Panc1 (cell line): ENCODE measurements at regions not wholly inside any gene's neighbourhood (a gene's known extent, or its start where the extent isn't known, plus 50 kb on each side); places are given as distances from the start of the nearest gene placed in this dataset.

Source experiments
- POLR2AphosphoS5 ChIP-seq: IDR thresholded peaks from 2 replicates; pipeline ENCODE4 v1.6.1; 2012; ENCODE audit warnings: mild to moderate bottlenecking, low read depth, low read length, moderate library complexity
- SIN3A ChIP-seq: IDR thresholded peaks from 2 replicates; pipeline ENCODE4 v1.6.1; 2012; ENCODE audit warnings: low read depth, mild to moderate bottlenecking, low read length, moderate library complexity, borderline replicate concordance; ENCODE audit not compliant: insufficient read depth
- TF ChIP-seq, protein P1 (sequence below), 2 experiments: IDR thresholded peaks; 2 replicates each; pipeline ENCODE4 v1.6.1; 2011 to 2012; ENCODE audit warnings: low read depth in 2 of 2, control low read depth in 1 of 2, low read length in 1 of 2, mild to moderate bottlenecking in 1 of 2, moderate library complexity in 1 of 2; ENCODE audit not compliant: insufficient read depth in 1 of 2

DNA sequence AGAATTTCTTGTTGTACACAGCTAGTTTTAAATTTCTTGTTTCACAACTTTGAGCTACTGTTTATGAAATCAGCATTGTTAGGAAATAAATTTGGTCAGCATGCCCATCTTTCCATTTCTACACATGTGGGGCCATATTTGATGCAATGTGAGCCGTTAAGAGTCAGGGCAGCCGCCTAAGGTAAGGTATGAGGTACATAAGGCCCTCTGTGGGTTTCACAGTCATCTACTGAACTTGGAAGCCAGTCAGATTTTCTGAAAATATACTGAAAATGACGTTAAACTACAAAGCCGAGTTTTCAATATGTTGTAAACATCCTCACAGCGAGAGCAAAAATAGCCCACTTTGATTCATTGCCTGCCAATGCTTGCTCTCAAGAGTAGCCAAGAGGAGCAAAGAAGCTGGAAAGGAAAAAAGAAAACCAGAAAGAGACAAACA, 94.7 kb upstream of the PDZRN3 start:
- TF ChIP-seq, protein P1, sequence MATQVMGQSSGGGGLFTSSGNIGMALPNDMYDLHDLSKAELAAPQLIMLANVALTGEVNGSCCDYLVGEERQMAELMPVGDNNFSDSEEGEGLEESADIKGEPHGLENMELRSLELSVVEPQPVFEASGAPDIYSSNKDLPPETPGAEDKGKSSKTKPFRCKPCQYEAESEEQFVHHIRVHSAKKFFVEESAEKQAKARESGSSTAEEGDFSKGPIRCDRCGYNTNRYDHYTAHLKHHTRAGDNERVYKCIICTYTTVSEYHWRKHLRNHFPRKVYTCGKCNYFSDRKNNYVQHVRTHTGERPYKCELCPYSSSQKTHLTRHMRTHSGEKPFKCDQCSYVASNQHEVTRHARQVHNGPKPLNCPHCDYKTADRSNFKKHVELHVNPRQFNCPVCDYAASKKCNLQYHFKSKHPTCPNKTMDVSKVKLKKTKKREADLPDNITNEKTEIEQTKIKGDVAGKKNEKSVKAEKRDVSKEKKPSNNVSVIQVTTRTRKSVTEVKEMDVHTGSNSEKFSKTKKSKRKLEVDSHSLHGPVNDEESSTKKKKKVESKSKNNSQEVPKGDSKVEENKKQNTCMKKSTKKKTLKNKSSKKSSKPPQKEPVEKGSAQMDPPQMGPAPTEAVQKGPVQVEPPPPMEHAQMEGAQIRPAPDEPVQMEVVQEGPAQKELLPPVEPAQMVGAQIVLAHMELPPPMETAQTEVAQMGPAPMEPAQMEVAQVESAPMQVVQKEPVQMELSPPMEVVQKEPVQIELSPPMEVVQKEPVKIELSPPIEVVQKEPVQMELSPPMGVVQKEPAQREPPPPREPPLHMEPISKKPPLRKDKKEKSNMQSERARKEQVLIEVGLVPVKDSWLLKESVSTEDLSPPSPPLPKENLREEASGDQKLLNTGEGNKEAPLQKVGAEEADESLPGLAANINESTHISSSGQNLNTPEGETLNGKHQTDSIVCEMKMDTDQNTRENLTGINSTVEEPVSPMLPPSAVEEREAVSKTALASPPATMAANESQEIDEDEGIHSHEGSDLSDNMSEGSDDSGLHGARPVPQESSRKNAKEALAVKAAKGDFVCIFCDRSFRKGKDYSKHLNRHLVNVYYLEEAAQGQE (IDR thresholded peaks at IDR 0.05; ENCODE audit: insufficient read depth in 1 of 2, low read depth in 2 of 2, low read length in 1 of 2) = no peak
- TF ChIP-seq POLR2AphosphoS5 = no peak
- TF ChIP-seq SIN3A = no peak
